ENCODE measurements at regions not wholly inside any gene's neighbourhood (a gene's known extent, or its start where the extent isn't known, plus 50 kb on each side); places are given as distances from the start of the nearest gene placed in this dataset.

DNA sequence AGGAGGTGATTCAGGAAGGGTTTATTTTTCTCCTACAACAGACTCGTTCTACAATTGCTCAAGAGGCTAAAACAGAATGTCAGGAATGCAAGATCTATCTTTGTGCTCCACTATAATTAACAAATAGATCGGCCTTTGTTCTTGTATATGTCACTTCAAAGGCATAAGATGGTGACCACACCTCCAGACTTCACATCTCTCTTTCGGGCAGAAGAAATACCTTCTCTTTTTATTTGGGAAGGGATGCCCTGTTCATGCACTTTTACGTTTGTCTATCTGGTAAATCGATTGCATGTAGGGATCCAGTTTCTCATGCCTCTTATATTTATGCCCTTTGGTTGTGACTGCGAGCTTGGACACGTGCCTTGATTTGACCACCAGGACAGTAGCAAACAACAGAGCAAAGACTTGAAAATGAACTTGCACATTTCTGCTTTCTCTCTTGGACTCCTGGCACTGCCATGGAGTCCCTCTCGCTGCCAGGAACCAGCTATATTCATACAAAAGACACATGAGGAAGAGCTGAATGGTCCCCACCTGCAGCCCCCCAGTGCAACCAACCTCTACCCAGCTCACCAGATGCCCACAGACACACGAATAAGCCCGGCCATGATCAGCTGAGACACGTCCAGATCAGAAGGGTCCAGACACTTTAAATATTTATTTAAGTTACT is 219.8 kb upstream of the STXBP5 start (continued):
- TF ChIP-seq, protein P1, sequence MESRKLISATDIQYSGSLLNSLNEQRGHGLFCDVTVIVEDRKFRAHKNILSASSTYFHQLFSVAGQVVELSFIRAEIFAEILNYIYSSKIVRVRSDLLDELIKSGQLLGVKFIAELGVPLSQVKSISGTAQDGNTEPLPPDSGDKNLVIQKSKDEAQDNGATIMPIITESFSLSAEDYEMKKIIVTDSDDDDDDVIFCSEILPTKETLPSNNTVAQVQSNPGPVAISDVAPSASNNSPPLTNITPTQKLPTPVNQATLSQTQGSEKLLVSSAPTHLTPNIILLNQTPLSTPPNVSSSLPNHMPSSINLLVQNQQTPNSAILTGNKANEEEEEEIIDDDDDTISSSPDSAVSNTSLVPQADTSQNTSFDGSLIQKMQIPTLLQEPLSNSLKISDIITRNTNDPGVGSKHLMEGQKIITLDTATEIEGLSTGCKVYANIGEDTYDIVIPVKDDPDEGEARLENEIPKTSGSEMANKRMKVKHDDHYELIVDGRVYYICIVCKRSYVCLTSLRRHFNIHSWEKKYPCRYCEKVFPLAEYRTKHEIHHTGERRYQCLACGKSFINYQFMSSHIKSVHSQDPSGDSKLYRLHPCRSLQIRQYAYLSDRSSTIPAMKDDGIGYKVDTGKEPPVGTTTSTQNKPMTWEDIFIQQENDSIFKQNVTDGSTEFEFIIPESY (CRISPR knock-in tag; IDR thresholded peaks at IDR 0.05) = no peak
- TF ChIP-seq KMT2A (CRISPR knock-in tag; IDR thresholded peaks at IDR 0.05) (no peak), SRSF4 (IDR thresholded peaks at IDR 0.05; ENCODE audit: low read depth, low read length, poor library complexity, severe bottlenecking) (no peak), SRSF1 (optimal IDR thresholded peaks at IDR 0.05; ENCODE audit: low read depth, low read length) (no peak), SIN3A (IDR thresholded peaks at IDR 0.05; ENCODE audit: borderline replicate concordance, low read depth, low read length) (no peak), HHEX (CRISPR knock-in tag; IDR thresholded peaks at IDR 0.05) (0 out of 2 replicates have a peak, but pooled peaks have one; percentile 34), ONECUT2 (CRISPR knock-in tag; IDR thresholded peaks at IDR 0.05) (peak; percentile 94), KDM1A (CRISPR knock-in tag; IDR thresholded peaks at IDR 0.05) (no peak), ZNF556 (CRISPR knock-in tag; IDR thresholded peaks at IDR 0.05; ENCODE audit: borderline replicate concordance) (no peak), GLI4 (CRISPR knock-in tag; IDR thresholded peaks at IDR 0.05; ENCODE audit: borderline replicate concordance) (no peak), RARG (CRISPR knock-in tag; IDR thresholded peaks at IDR 0.05; ENCODE audit: low read depth) (no peak), GTF3A (CRISPR knock-in tag; conservative IDR thresholded peaks at IDR 0.05) (no peak), ZNF383 (CRISPR knock-in tag; IDR thresholded peaks at IDR 0.05; ENCODE audit: borderline replicate concordance) (no peak)
- TF ChIP-seq, protein P2, sequence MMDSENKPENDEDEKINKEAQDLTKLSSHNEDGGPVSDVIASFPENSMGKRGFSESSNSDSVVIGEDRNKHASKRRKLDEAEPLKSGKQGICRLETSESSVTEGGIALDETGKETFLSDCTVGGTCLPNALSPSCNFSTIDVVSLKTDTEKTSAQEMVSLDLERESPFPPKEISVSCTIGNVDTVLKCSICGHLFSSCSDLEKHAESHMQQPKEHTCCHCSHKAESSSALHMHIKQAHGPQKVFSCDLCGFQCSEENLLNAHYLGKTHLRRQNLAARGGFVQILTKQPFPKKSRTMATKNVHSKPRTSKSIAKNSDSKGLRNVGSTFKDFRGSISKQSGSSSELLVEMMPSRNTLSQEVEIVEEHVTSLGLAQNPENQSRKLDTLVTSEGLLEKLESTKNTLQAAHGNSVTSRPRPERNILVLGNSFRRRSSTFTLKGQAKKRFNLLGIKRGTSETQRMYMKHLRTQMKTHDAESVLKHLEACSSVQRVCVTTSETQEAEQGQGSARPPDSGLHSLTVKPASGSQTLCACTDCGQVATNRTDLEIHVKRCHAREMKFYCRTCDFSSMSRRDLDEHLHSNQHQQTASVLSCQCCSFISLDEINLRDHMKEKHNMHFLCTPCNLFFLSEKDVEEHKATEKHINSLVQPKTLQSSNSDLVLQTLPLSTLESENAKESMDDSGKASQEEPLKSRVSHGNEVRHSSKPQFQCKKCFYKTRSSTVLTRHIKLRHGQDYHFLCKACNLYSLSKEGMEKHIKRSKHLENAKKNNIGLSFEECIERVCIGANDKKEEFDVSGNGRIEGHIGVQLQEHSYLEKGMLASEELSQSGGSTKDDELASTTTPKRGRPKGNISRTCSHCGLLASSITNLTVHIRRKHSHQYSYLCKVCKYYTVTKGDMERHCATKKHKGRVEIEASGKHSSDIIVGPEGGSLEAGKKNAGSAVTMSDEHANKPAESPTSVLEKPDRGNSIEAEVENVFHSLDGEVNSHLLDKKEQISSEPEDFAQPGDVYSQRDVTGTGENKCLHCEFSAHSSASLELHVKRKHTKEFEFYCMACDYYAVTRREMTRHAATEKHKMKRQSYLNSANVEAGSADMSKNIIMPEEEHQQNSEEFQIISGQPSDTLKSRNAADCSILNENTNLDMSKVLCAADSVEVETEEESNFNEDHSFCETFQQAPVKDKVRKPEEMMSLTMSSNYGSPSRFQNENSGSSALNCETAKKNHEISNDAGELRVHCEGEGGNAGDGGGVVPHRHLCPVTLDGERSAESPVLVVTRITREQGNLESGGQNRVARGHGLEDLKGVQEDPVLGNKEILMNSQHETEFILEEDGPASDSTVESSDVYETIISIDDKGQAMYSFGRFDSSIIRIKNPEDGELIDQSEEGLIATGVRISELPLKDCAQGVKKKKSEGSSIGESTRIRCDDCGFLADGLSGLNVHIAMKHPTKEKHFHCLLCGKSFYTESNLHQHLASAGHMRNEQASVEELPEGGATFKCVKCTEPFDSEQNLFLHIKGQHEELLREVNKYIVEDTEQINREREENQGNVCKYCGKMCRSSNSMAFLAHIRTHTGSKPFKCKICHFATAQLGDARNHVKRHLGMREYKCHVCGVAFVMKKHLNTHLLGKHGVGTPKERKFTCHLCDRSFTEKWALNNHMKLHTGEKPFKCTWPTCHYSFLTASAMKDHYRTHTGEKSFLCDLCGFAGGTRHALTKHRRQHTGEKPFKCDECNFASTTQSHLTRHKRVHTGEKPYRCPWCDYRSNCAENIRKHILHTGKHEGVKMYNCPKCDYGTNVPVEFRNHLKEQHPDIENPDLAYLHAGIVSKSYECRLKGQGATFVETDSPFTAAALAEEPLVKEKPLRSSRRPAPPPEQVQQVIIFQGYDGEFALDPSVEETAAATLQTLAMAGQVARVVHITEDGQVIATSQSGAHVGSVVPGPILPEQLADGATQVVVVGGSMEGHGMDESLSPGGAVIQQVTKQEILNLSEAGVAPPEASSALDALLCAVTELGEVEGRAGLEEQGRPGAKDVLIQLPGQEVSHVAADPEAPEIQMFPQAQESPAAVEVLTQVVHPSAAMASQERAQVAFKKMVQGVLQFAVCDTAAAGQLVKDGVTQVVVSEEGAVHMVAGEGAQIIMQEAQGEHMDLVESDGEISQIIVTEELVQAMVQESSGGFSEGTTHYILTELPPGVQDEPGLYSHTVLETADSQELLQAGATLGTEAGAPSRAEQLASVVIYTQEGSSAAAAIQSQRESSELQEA (CRISPR knock-in tag; IDR thresholded peaks at IDR 0.05; ENCODE audit: not compliant biosample characterization) = no peak
- TF ChIP-seq, protein P3, sequence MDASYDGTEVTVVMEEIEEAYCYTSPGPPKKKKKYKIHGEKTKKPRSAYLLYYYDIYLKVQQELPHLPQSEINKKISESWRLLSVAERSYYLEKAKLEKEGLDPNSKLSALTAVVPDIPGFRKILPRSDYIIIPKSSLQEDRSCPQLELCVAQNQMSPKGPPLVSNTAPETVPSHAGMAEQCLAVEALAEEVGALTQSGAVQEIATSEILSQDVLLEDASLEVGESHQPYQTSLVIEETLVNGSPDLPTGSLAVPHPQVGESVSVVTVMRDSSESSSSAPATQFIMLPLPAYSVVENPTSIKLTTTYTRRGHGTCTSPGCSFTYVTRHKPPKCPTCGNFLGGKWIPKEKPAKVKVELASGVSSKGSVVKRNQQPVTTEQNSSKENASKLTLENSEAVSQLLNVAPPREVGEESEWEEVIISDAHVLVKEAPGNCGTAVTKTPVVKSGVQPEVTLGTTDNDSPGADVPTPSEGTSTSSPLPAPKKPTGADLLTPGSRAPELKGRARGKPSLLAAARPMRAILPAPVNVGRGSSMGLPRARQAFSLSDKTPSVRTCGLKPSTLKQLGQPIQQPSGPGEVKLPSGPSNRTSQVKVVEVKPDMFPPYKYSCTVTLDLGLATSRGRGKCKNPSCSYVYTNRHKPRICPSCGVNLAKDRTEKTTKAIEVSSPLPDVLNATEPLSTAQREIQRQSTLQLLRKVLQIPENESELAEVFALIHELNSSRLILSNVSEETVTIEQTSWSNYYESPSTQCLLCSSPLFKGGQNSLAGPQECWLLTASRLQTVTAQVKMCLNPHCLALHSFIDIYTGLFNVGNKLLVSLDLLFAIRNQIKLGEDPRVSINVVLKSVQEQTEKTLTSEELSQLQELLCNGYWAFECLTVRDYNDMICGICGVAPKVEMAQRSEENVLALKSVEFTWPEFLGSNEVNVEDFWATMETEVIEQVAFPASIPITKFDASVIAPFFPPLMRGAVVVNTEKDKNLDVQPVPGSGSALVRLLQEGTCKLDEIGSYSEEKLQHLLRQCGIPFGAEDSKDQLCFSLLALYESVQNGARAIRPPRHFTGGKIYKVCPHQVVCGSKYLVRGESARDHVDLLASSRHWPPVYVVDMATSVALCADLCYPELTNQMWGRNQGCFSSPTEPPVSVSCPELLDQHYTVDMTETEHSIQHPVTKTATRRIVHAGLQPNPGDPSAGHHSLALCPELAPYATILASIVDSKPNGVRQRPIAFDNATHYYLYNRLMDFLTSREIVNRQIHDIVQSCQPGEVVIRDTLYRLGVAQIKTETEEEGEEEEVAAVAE (CRISPR knock-in tag; IDR thresholded peaks at IDR 0.05; ENCODE audit: borderline replicate concordance) = no peak
